Breast epithelium (tissue), 4 donors: ENCODE measurements at regions not wholly inside any gene's neighbourhood (a gene's known extent, or its start where the extent isn't known, plus 50 kb on each side); places are given as distances from the start of the nearest gene placed in this dataset.
A peak's percentile ranks its signal among the peaks of the same experiment; 100 is the strongest.

Experiments
- DNase-seq, 2 donors: peaks; one replicate each; pipeline ENCODE4 v3.0.0-alpha.2; 2019; ENCODE audit warnings: low spot score in 2 of 2
- H3K27ac ChIP-seq, 2 donors: fragments of 200-600 bp; sonication (generic) in 1 of 2; one replicate each; pipeline ENCODE4 v1.5.1; 2016 to 2019; ENCODE audit warnings: mild to moderate bottlenecking in 1 of 2
- H3K27me3 ChIP-seq, 2 donors: fragments of 200-600 bp; sonication (generic) in 1 of 2; one replicate each; pipeline versions ENCODE4 v1.5.1 to v1.6.0; 2017 to 2019; ENCODE audit warnings: control low read depth in 1 of 2, mild to moderate bottlenecking in 1 of 2
- H3K36me3 ChIP-seq: fragments of 200-600 bp; one replicate; pipeline ENCODE4 v1.5.1; 2019
- H3K4me1 ChIP-seq, 2 donors: fragments of 200-600 bp; sonication (generic); one replicate each; pipeline ENCODE4 v1.5.1; 2016 to 2019; ENCODE audit warnings: control low read depth in 1 of 2
- H3K4me3 ChIP-seq, 3 donors: fragments of 200-600 bp; sonication (generic); 1 replicate in 2 of 3; 2 replicates in 1 of 3; pipeline ENCODE4 v1.5.1; 2016 to 2019; ENCODE audit warnings: mild to moderate bottlenecking in 3 of 3, moderate library complexity in 2 of 3
- H3K9me3 ChIP-seq, 2 donors: fragments of 200-600 bp; sonication (generic) in 1 of 2; one replicate each; pipeline ENCODE4 v1.5.1; 2016 to 2019; ENCODE audit warnings: control low read depth in 1 of 2
- CTCF ChIP-seq, 3 donors: fragments of 450-650 bp; IDR thresholded peaks; one replicate each; pipeline ENCODE4 v1.5.1; 2016 to 2017; ENCODE audit warnings: antibody characterized with exemption in 3 of 3, mild to moderate bottlenecking in 3 of 3, moderate library complexity in 3 of 3
- POLR2A ChIP-seq: fragments of 450-650 bp; IDR thresholded peaks from one replicate; pipeline ENCODE4 v1.6.1; 2016; ENCODE audit warnings: antibody characterized with exemption, mild to moderate bottlenecking, moderate library complexity
- POLR2AphosphoS5 ChIP-seq, 3 donors: sonication (generic); formaldehyde crosslinking; IDR thresholded peaks; one replicate each; pipeline ENCODE4 v1.6.1; 2017; ENCODE audit warnings: antibody characterized with exemption in 3 of 3
- intact Hi-C: fragments of 100-400 bp; cut with DNase I; formaldehyde crosslinking; loops from one replicate; pipeline ENCODE4 v1.15.1; 2023; ENCODE audit warnings: low total_unique reads

- Histone ChIP-seq H3K4me1 (no peaks in the 10 kb centered on the region), H3K27ac (no peak overlapping the region), H3K36me3 (no peaks in the 10 kb centered on the region), H3K9me3 (no peaks in the 10 kb centered on the region), H3K27me3 (no peaks in the 10 kb centered on the region), H3K4me3 (no peak overlapping the region)
- no peak for DNase-seq
- TF ChIP-seq POLR2AphosphoS5 (IDR thresholded peaks at IDR 0.05) (no peak), CTCF (IDR thresholded peaks at IDR 0.05) (no peak)
- intact Hi-C loops: no loop called here
Measured at GRCh38 chr16:50864386-50864785, 122.5 kb downstream of the CYLD start.

GRCh38 chr16:50863644-50864144, 121.8 kb downstream of the CYLD start:
- no peaks in the 10 kb centered on the region for H3K36me3 ChIP-seq
- no peak overlapping the region for H3K4me3 ChIP-seq
- H3K4me1 ChIP-seq: no peaks in the 10 kb centered on the region
- H3K27ac ChIP-seq: no peak overlapping the region
- intact Hi-C loops: no loop called here
- DNase-seq: no peak
- TF ChIP-seq POLR2AphosphoS5 (IDR thresholded peaks at IDR 0.05): no peak
- no peak for TF ChIP-seq POLR2A
- no peak for TF ChIP-seq CTCF (IDR thresholded peaks at IDR 0.05)
- H3K27me3 ChIP-seq: no peaks in the 10 kb centered on the region
- no peaks in the 10 kb centered on the region for H3K9me3 ChIP-seq

- intact Hi-C loops: no loop called here
- H3K27ac ChIP-seq: peak overlapping the region in 1 of 2 donors; percentile 52
Measured at GRCh38 chr16:50862818-50863643, 121.1 kb downstream of the CYLD start.

GRCh38 chr16:50861970-50862411, 120.1 kb downstream of the CYLD start:
- DNase-seq: no peak
- no peak for TF ChIP-seq POLR2AphosphoS5 (IDR thresholded peaks at IDR 0.05)
- TF ChIP-seq POLR2A: no peak
- no peak for TF ChIP-seq CTCF (IDR thresholded peaks at IDR 0.05)
- H3K9me3 ChIP-seq: no peaks in the 10 kb centered on the region
- intact Hi-C loops: no loop called here
- H3K36me3 ChIP-seq: no peaks in the 10 kb centered on the region
- H3K4me3 ChIP-seq: no peak overlapping the region
- no peaks in the 10 kb centered on the region for H3K4me1 ChIP-seq
- H3K27me3 ChIP-seq: no peaks in the 10 kb centered on the region
- peak overlapping the region in 1 of 2 donors; percentile 52 for H3K27ac ChIP-seq

More at GRCh38 chr16:50862818-50863643, 121.1 kb downstream of the CYLD start:
- no peaks in the 10 kb centered on the region for H3K4me1 ChIP-seq
- H3K36me3 ChIP-seq: no peaks in the 10 kb centered on the region
- DNase-seq: no peak
- TF ChIP-seq CTCF (IDR thresholded peaks at IDR 0.05) (no peak), POLR2A (no peak), POLR2AphosphoS5 (IDR thresholded peaks at IDR 0.05) (no peak)
- no peaks in the 10 kb centered on the region for H3K9me3 ChIP-seq
- H3K27me3 ChIP-seq: no peaks in the 10 kb centered on the region
- no peak overlapping the region for H3K4me3 ChIP-seq

GRCh38 chr16:50861451-50861850, 119.6 kb downstream of the CYLD start:
- Histone ChIP-seq H3K36me3 (no peaks in the 10 kb centered on the region), H3K27me3 (no peaks in the 10 kb centered on the region), H3K4me1 (no peaks in the 10 kb centered on the region), H3K4me3 (no peak overlapping the region), H3K9me3 (peaks cover 0 to 4% of the 10 kb centered on the region in 2 donors), H3K27ac (no peak overlapping the region)
- DNase-seq: no peak
- TF ChIP-seq POLR2A (no peak), CTCF (IDR thresholded peaks at IDR 0.05) (no peak), POLR2AphosphoS5 (IDR thresholded peaks at IDR 0.05) (no peak)
- intact Hi-C loops: no loop called here
